NB4 (cell line): ENCODE measurements at regions not wholly inside any gene's neighbourhood (a gene's known extent, or its start where the extent isn't known, plus 50 kb on each side); places are given as distances from the start of the nearest gene placed in this dataset.

Source experiments
- POLR2A ChIP-seq: IDR thresholded peaks from 2 replicates; pipeline ENCODE4 v1.6.1; 2011; ENCODE audit warnings: mild to moderate bottlenecking; ENCODE audit not compliant: insufficient read length; ENCODE audit errors: extremely low read depth
- TF ChIP-seq, protein P1 (sequence below): IDR thresholded peaks from one replicate; pipeline ENCODE4 v1.5.1; 2012; ENCODE audit warnings: low read depth, low read length

DNA sequence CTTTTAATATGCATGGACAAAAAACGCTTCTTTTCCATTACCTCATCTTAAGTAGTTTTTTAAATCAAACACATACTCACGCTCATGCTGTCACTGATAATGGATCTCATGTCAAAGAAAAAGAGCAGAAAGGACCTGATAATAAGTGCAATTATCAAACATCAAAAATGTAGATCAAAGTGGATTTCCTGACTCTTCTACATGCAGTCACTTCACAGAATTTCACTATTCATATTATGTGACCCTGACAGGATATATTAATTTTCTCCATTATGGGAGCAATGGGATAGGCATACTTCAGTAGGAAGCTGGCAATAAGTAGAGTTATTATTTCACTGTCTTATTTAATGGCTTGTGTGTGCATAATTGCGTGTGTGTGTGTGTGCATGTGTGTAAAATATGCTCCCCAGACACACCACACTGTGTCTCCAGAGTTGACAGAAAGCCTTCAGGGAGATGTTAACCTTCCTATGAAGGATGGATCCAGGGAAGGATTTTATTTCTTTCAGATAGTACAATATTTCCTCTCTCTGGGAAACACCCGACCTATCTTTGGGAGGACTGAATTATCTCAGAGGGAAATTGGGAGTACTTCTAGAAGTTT is 445.2 kb downstream of the SH2D1A start:
- TF ChIP-seq, protein P1, sequence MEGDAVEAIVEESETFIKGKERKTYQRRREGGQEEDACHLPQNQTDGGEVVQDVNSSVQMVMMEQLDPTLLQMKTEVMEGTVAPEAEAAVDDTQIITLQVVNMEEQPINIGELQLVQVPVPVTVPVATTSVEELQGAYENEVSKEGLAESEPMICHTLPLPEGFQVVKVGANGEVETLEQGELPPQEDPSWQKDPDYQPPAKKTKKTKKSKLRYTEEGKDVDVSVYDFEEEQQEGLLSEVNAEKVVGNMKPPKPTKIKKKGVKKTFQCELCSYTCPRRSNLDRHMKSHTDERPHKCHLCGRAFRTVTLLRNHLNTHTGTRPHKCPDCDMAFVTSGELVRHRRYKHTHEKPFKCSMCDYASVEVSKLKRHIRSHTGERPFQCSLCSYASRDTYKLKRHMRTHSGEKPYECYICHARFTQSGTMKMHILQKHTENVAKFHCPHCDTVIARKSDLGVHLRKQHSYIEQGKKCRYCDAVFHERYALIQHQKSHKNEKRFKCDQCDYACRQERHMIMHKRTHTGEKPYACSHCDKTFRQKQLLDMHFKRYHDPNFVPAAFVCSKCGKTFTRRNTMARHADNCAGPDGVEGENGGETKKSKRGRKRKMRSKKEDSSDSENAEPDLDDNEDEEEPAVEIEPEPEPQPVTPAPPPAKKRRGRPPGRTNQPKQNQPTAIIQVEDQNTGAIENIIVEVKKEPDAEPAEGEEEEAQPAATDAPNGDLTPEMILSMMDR, result no peak
- TF ChIP-seq POLR2A, result no peak
